GM21360 (cell line): ENCODE measurements at regions not wholly inside any gene's neighbourhood (a gene's known extent, or its start where the extent isn't known, plus 50 kb on each side); places are given as distances from the start of the nearest gene placed in this dataset.
"Not testable (repeated sequence)": the region's sequence is repeated elsewhere in the genome, so short reads cannot be mapped to it uniquely, and the experiment has no call there.

ENCODE experiments used
- ATAC-seq: cut with Tn5 transposase; IDR thresholded peaks from one replicate; pipeline ENCODE4 v1.9.1; 2021; ENCODE audit warnings: mild to moderate bottlenecking, moderate library complexity; ENCODE audit not compliant: unreplicated experiment

DNA sequence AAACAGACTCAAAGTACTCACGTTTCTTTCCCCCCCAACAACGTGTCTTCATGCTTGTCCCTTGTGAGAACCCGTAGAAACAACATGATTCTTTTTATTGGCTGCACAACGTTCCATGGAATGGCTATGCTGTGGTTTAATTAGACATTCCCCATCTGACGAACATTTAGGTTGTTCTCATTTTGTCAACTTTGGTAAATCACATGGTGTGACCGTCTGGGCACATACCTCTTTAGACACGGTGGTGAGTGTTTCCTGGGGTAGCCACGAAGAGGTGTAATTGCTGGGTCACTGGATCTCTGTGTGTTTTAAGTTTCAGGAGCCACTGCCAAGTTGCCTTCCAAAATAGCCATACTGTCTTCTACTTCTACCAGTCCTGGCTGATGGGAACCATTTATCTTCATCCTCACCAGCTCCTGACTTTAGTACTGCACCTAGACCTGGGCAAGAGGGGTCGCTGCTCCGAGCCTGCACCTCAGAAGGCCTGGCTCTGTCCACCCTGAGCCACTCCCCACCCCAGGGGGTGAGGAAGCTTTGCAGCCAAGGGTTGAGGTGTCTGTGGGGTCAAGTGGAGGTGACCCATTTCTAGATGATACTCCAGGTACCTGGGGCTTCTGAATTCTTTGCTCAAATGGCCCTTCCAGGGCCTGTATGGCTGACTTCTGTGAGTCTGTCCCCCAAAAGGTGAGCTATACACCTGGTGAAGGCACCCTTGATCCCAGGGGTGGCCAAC lies 84.7 kb downstream of the IRX5 start:
- ATAC-seq: no peak

GRCh38 chr16:55016515-55016914 lies 85.8 kb downstream of the IRX5 start:
- ATAC-seq: no peak

DNA sequence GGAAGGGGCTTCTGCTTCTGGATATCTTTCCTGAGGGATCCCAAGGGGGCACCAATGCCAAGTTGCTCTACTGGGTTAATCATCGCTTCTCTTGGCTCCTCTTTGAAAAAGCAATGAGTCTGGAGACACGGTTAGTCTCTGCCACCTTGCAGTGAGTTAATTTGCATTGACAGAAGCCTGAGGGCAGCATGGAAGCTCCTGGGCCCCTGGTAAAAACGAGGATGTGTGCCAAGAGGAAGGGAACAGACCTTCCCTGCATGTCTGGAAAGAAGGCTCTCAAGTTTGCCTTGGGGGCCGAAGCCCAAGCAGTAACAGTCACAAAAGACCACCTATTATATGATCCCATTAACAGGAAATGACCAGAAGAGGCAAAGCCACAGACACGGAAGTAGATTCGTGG lies 86.7 kb downstream of the IRX5 start:
- ATAC-seq: no peak

- ATAC-seq: no peak
Measured at GRCh38 chr16:55018881-55019280, 88.2 kb downstream of the IRX5 start.

- no peak for ATAC-seq
Measured at GRCh38 chr16:55019419-55020131, 88.9 kb downstream of the IRX5 start.

DNA sequence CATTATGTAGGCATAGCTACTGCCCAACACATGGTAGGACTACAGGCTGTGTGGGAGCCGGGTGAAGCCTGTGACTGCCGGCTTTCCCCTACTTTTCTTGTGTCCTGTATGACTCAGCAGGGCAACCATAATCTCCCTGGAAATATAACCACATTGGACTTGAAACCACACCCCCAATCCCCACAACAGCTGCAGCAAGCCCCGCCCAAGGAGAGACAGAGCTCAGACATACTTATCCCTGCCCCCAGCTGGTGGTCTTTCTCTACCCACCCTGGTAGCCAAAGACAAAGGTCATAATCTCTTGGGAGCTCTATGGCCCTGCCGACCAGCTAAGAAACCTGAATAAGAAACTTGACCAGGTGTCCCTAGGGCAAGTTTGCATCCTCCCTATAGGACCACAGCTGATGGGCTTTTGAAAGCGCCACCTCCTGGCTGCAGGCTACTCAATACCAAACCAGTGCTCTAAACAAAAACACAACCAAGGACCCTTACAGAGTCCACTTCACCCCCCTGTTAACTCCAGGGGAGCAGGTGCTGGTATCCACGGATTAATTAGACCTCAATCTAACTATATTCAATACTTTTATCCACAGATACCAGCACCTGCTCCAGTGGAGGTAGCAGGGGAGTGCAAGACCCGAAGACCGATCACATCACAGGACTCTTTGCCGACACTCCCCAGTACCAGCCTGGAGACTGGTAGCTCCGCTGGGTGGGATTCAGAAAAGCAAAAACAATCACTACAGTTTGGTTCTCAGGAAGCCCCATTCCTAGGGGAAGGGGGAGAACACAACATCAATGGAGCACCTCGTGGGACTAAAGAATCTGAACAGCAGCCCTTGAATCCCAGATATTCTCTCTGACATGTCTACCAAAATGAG lies 91.2 kb downstream of the IRX5 start:
- ATAC-seq: no peak

GRCh38 chr16:55027260-55027659 lies 96.6 kb downstream of the IRX5 start:
- not testable (repeated sequence) for ATAC-seq

- ATAC-seq: no peak
Measured at GRCh38 chr16:55029509-55029908, 98.8 kb downstream of the IRX5 start.

DNA sequence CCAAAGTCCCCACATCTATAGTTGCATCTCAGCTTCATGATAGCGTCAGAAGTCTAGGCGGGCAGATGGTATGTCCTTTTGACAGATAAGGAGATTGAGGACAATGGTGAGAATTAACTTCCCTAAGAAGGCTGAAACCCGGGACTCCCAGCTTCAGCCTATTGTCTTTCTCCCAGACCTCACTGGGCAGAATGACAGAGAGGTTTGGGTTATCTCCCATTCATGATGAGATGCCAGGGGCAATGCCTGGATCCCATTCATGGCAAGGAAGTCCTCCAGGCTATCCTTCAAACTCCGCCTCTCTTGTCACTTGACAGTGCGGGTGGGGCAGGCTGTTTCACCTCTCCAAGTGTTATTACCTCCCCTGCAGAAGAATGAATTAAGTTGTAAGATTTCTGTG lies 100.3 kb downstream of the IRX5 start:
- ATAC-seq: no peak

DNA sequence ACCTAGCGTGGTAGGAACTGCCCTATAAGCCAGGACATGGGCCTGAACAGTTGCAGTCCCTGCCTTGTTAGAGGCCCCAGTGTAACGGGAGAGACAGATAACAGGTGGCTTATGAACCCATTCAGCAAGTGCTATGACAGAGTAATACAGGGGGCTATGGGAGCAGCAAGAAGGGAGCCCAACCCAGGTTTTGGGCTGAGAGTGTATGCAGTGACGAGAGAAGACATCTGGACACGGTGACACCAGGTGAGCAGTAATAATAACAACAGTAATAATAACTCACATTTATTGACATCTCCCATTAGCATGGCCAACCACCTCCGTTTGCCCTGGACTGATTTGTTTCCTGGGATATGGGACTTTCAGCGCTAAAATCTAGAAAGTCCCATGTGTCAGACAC lies 100.8 kb downstream of the IRX5 start:
- ATAC-seq: no peak

- no peak for ATAC-seq
Measured at GRCh38 chr16:55033225-55034156, 102.8 kb downstream of the IRX5 start.

GRCh38 chr16:55035029-55035428 lies 104.4 kb downstream of the IRX5 start:
- ATAC-seq: no peak

- no peak for ATAC-seq
Measured at GRCh38 chr16:55035956-55036355, 105.3 kb downstream of the IRX5 start.

DNA sequence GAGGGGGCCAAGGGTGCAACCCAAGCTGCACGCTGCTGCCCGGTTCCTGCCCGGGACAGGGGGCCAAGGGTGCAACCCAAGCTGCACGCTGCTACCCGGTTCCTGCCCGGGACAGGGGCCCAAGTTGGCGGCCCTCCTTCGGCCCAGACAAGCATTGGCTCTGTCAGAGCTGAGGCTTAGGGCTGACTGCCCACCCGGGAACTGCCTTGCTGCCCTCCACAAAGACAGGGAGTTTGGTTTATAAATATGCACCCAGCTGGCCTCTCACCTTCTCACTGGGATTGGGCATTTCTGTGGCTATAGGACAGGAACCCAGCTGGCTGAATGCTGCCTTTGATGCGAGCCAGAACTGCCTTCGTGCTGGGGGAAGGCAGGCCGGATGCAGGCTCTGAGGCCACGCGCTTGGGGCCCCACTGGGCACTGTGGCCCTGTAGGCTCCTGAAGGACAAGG lies 105.7 kb downstream of the IRX5 start:
- ATAC-seq: no peak

GRCh38 chr16:55037046-55037445 lies 106.4 kb downstream of the IRX5 start:
- ATAC-seq: no peak

- ATAC-seq: no peak
Measured at GRCh38 chr16:55037966-55038365, 107.3 kb downstream of the IRX5 start.

DNA sequence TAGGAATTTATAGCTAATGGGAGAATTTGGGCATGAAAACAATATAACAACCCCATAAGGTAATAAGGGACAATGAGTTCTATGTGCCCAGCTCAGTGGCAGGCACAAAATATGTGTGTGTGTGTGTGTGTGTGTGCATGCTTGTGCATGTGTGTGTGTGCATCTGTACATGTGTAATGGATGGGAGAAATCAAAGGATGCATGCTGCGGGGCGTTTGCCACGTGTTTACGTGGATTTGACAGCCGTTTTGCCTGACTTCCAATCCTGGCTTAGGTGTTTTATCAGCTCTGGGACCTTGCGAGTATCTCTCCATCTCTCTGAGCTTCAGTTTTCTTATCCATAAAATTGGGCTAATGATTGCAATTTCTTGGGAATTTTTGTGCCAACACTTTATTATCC lies 108.4 kb downstream of the IRX5 start:
- ATAC-seq: no peak

GRCh38 chr16:55039511-55039910 lies 108.8 kb downstream of the IRX5 start:
- no peak for ATAC-seq

- ATAC-seq: no peak
Measured at GRCh38 chr16:55039931-55040330, 109.3 kb downstream of the IRX5 start.

DNA sequence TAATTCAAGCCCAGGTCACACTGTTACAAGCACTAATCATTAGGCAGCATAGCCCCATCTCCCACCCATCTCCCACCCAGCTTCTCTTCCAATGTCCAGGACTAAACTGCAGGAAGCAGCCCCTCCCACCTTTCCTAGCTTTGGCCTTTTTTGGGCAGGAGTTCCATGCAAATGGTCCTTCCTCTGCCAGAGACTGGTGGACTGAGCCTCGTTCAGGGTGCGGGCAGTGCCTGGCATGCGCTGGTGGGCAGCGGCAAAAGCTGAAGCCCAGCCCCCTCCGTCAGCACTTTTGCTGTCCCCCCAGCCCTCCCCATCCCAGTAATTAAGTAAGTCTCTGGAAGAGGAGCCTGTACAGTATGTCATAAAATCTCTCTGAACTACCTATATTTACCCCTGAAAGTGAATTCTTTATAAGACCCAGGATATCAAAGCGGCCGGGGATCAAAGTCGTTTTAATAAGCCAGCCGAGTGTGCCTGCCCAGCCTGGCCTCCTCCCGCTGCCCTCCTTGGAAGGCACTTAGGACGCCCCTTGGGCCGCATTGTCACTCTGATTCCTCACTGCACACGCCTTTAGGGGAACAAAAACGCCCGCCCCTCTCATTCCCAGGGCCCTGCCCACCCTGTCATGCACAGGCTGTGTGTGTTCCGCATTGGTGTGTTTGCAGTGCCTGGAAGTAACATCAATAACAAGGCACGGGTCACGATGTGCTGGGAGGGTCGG lies 109.9 kb downstream of the IRX5 start:
- ATAC-seq: no peak
